ENCODE measurements at regions not wholly inside any gene's neighbourhood (a gene's known extent, or its start where the extent isn't known, plus 50 kb on each side); places are given as distances from the start of the nearest gene placed in this dataset.

GRCh38 chr9:23537192-23538066, 288.6 kb downstream of the ELAVL2 start:
- Histone ChIP-seq H4K5ac (ENCODE audit: low read depth, low read length) (no peak overlapping the region), H3K9ac (ENCODE audit: low read depth, low read length) (no peak overlapping the region), H2BK120ac (ENCODE audit: low read depth, low read length) (no peak overlapping the region), H4K8ac (ENCODE audit: low read depth in 2 of 2, low read length in 2 of 2) (no peak overlapping the region), H3K14ac (replicated peaks; ENCODE audit: low read depth, low read length) (no peak overlapping the region), H2AK5ac (ENCODE audit: low read depth, low read length) (no peak overlapping the region), H3K36me3 (ENCODE audit: control insufficient read depth, insufficient read depth, low read length) (no peaks in the 10 kb centered on the region), H3K27me3 (ENCODE audit: control insufficient read depth, insufficient read depth, low read length) (no peaks in the 10 kb centered on the region), H3K9me1 (ENCODE audit: insufficient read depth, low read length) (no peaks in the 10 kb centered on the region), H2AK9ac (replicated peaks; ENCODE audit: low read depth, low read length, poor library complexity) (no peak overlapping the region), H2AFZ (replicated peaks; ENCODE audit: low read length, poor library complexity) (no peak overlapping the region), H4K91ac (ENCODE audit: insufficient read depth, low read depth, low read length) (no peak overlapping the region), H2BK20ac (ENCODE audit: low read depth, low read length) (no peak overlapping the region), H3K27ac (ENCODE audit: insufficient read depth, low read length) (no peak overlapping the region), H3K4me2 (ENCODE audit: low read depth, low read length) (no peak overlapping the region), H3K23ac (ENCODE audit: low read depth, low read length) (no peak overlapping the region), H3K79me1 (ENCODE audit: low read depth in 1 of 2, low read length in 2 of 2) (no peaks in the 10 kb centered on the region), H2BK15ac (ENCODE audit: low read depth, low read length) (no peak overlapping the region), H3K4ac (ENCODE audit: low read depth, low read length) (no peak overlapping the region), H3K4me1 (ENCODE audit: control insufficient read depth, insufficient read depth, low read length) (no peaks in the 10 kb centered on the region), H3K56ac (ENCODE audit: extremely low read depth, insufficient read depth, low read length) (no peak overlapping the region), H4K20me1 (ENCODE audit: insufficient read depth, low read length) (no peaks in the 10 kb centered on the region), H3K9me3 (ENCODE audit: control insufficient read depth, insufficient read depth, low read length) (peaks cover 4% of the 10 kb centered on the region; the same call in 1 of the 2 replicates), H3K4me3 (ENCODE audit: insufficient read depth, low read depth, low read length) (no peak overlapping the region), H2BK5ac (ENCODE audit: low read depth, low read length, poor library complexity, severe bottlenecking) (no peak overlapping the region), H3K18ac (ENCODE audit: low read depth, low read length) (no peak overlapping the region)
- intact Hi-C loops (cut with micrococcal nuclease) = no loop called here
- ChIA-PET POLR2A (ENCODE audit: unreplicated experiment) (no interaction called here), CTCF (no interaction called here)
- no peak for TF ChIP-seq SMC3 (IDR thresholded peaks at IDR 0.05; ENCODE audit: low read depth, low read length)
- no CpG with 5 or more reads among the region's 17 CpGs for WGBS, 2 experiments (ENCODE audit: extremely low coverage in 2 of 2, insufficient read length in 1 of 2)
- BruUV-seq (replicated peaks) = no TSS peak
- in situ Hi-C loops (cut with MboI; ENCODE audit: low sequenced_read_pairs) = no loop called here
- DNase-seq (no peak), ATAC-seq (ENCODE audit: low read depth) (no peak)
- dilution Hi-C loops (cut with HindIII; ENCODE audit: low sequenced_read_pairs, unreplicated experiment) = no loop called here

Measured in IMR-90 (cell line).